IPS-18a (cell line): ENCODE measurements at regions not wholly inside any gene's neighbourhood (a gene's known extent, or its start where the extent isn't known, plus 50 kb on each side); places are given as distances from the start of the nearest gene placed in this dataset.

ENCODE experiments used
- H3K27ac ChIP-seq: one replicate; pipeline ENCODE4 v1.5.1; 2013; ENCODE audit warnings: low read length
- H3K27me3 ChIP-seq: one replicate; pipeline ENCODE4 v1.6.1; 2013; ENCODE audit warnings: mild to moderate bottlenecking, low read length; ENCODE audit not compliant: control insufficient read depth, insufficient read depth
- H3K36me3 ChIP-seq: one replicate; pipeline ENCODE4 v1.6.1; 2013; ENCODE audit warnings: low read depth, low read length; ENCODE audit not compliant: control insufficient read depth
- H3K4me1 ChIP-seq: one replicate; pipeline ENCODE4 v1.6.1; 2013; ENCODE audit warnings: low read depth, low read length; ENCODE audit not compliant: control insufficient read depth
- H3K4me3 ChIP-seq: one replicate; pipeline ENCODE4 v1.5.1; 2013; ENCODE audit warnings: low read length
- H3K9ac ChIP-seq: one replicate; pipeline ENCODE4 v1.6.1; 2013; ENCODE audit warnings: mild to moderate bottlenecking, low read length, moderate library complexity
- H3K9me3 ChIP-seq: one replicate; pipeline ENCODE4 v1.6.1; 2013; ENCODE audit warnings: low read depth, low read length; ENCODE audit not compliant: control insufficient read depth

DNA sequence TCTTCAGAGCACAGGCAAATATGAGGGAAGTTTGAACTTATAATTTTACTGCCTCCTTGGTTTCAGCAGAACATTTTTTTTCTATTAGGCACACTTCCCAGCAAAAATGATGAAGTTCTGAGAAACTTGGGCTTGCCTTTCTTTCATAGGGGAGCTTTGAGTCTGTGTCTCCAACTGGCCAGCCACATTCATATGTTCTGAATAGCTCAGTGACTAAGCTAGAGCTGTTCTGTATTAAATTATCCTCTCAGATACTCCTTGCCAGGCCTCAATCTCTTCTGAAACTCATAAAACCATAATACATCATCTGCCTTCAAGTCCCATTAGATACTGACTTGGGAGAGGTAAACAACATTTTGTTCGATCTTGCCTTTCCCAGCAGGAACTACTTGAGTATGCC is 476.5 kb downstream of the GPAM start:
- no peak overlapping the region for H3K9ac ChIP-seq
- H3K27me3 ChIP-seq: no peaks in the 10 kb centered on the region
- no peak overlapping the region for H3K4me3 ChIP-seq
- H3K9me3 ChIP-seq: no peaks in the 10 kb centered on the region
- H3K36me3 ChIP-seq: no peaks in the 10 kb centered on the region
- H3K4me1 ChIP-seq: no peaks in the 10 kb centered on the region
- H3K27ac ChIP-seq: no peak overlapping the region

DNA sequence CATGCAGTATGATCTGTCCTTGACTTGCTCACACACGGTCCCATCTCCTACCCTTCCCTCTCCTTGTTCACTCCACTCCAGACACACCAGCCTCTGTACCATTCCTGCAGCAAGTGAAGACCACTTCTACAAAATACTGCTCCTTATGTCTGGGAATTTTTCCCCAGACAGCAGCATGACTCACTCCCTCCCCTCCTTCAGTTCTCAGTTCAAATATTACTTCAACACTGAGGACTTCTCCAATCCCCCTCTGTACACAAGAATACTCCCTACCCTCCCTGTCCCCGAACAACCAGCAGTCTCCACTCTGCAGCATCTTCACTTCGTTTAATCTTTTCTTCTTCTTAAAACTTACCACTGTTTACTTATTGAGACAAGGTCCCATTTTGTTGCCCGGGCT is 474.0 kb downstream of the GPAM start:
- Histone ChIP-seq H3K4me1 (no peaks in the 10 kb centered on the region), H3K27ac (no peak overlapping the region), H3K36me3 (no peaks in the 10 kb centered on the region), H3K9ac (no peak overlapping the region), H3K27me3 (no peaks in the 10 kb centered on the region), H3K4me3 (no peak overlapping the region), H3K9me3 (peaks cover 1% of the 10 kb centered on the region)

DNA sequence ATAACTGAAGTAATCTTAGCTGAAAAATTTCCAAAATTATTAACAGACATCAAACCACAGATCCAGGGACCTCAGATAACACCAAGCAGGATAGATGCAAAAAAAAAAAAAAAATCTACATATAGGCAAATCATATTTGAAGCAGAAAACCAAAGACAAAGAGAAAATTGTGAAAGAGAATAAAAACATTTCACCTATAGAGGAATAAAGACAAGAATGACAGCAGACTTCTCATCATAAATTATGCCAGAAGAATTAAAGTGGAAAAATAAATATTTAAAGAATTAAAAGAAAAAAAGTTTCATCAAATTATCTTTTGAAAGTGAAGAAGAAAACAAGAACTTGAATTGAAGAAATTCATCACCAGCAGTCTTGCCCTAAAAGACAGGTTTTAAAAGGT is 467.5 kb downstream of the GPAM start:
- Histone ChIP-seq H3K27me3 (no peaks in the 10 kb centered on the region), H3K27ac (no peak overlapping the region), H3K9me3 (peaks cover 19% of the 10 kb centered on the region), H3K36me3 (no peaks in the 10 kb centered on the region), H3K9ac (no peak overlapping the region), H3K4me3 (no peak overlapping the region), H3K4me1 (no peaks in the 10 kb centered on the region)

DNA sequence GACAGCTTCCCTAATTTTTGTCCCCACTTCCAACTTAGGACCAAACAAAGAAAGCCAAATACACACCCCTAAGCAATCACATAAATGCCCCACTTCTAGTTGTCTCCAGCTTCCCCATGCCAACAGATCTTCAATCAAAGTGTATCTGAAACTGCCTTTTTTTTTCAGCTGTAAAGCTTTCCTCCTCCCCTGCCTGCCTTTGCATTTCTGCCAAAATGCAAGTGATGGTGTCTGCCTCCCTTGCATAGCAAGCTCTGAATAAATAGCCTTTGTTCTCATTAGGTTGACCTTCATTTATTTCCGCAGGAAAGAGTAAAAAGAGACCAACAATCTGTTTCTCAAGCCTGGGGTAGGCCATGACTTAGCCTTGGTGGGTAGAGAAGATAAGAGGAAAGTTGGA is 459.4 kb downstream of the GPAM start:
- Histone ChIP-seq H3K27ac (no peak overlapping the region), H3K9me3 (no peaks in the 10 kb centered on the region), H3K27me3 (no peaks in the 10 kb centered on the region), H3K9ac (no peak overlapping the region), H3K4me3 (peak overlapping the region; percentile 13), H3K36me3 (no peaks in the 10 kb centered on the region), H3K4me1 (peaks cover 31% of the 10 kb centered on the region)

DNA sequence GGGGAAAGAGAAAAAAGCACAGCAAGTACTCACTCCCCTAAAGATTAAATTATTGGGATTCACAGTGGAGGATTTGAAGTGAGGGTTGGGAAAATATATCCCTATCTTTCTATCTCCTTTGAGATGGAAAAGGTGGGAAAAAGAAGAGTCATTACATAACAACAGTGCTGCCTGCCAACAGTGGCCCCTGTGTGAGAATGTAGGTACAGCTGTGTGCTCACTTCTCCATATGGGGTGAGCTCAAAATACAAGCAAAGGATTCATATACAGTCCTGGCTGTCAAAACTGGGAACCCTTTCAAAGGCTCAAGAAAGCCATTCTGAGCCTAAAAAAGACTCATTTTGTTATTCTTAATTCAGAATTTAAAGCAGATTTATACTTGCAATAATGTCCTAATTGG is 458.5 kb downstream of the GPAM start:
- no peak overlapping the region for H3K9ac ChIP-seq
- peak overlapping the region; percentile 13 for H3K4me3 ChIP-seq
- H3K27ac ChIP-seq: no peak overlapping the region
- H3K4me1 ChIP-seq: peaks cover 31% of the 10 kb centered on the region
- H3K27me3 ChIP-seq: no peaks in the 10 kb centered on the region
- H3K9me3 ChIP-seq: no peaks in the 10 kb centered on the region
- no peaks in the 10 kb centered on the region for H3K36me3 ChIP-seq

DNA sequence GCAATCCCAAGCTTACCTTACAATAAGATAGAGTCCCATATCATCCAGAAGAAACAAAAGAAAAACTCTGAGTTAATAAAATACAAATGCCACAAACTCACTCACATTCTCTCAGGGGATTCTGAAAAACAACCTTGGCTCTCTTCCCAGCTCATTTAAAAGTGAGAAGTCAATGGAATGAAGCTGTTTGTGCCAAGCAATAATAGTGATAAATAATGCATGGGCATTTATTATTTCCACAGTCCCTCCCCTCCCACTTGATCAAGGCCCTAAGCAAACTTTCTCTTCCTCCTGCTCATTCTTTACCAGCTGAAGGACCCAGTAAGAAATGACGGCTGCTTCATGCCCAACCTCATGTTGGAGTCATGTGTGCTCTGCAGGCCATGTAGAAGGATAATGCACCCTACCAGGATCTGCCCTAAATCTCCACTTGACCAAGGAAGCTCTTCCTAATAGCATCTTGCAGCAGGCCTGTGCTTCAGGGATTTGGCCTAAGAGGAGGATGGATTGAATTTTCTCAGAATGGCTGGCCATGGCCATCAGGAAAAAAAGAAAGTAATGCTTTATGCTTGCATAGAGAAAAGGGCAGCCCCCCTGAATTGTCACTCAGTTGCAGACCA is 451.3 kb downstream of the GPAM start:
- Histone ChIP-seq H3K9ac (no peak overlapping the region), H3K9me3 (no peaks in the 10 kb centered on the region), H3K27me3 (no peaks in the 10 kb centered on the region), H3K4me1 (no peaks in the 10 kb centered on the region), H3K36me3 (no peaks in the 10 kb centered on the region), H3K4me3 (no peak overlapping the region), H3K27ac (no peak overlapping the region)

DNA sequence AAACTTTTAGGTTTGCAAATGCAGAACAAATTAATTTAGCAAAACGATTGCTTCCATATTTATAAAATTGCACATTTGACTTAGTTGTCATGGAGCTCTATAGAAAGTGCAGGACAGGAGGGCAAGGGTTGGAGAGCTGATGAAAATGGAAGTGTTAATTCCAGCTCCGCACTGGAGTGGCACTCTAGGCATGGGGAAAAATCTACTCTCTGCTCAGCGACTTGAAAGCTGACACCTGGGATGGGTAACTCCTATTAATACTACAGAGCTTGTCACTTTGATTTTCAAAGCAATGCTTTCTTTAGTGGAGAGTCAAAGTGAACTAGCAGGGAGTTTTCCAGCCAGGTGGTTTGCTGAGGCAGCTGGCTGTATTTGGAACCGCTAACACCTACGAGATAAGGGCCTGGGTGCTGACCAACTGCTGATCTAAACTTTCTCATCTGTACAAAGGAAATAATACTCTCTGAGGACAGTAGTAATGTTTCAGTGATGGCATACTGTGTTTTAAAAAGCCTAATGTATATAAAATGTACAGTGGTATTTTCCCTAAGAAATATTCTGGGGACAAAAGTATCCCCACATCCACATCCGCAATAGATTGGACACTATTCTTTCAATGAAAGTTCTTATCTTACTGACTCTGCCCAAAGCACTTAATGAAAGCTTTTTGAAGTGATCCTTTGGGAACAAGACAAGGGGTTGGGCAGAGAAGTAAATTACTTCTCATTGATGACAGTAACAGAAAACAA is 444.3 kb downstream of the GPAM start:
- Histone ChIP-seq H3K9me3 (no peaks in the 10 kb centered on the region), H3K27me3 (no peaks in the 10 kb centered on the region), H3K4me1 (no peaks in the 10 kb centered on the region), H3K36me3 (no peaks in the 10 kb centered on the region), H3K4me3 (no peak overlapping the region), H3K9ac (no peak overlapping the region), H3K27ac (no peak overlapping the region)

DNA sequence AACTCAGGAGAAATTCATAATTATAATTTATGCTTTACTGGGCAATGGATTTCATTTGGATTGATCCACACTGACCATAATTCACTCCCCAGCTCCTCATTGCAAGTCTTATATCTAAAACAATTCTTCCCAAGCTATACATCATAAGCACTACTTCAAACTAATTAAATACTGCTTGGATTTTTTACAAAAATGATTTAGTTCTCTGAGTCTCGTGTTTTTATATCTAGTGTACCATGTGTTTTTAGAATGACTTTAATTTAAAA is 443.8 kb downstream of the GPAM start:
- H3K4me1 ChIP-seq: no peaks in the 10 kb centered on the region
- no peaks in the 10 kb centered on the region for H3K27me3 ChIP-seq
- H3K36me3 ChIP-seq: no peaks in the 10 kb centered on the region
- no peak overlapping the region for H3K9ac ChIP-seq
- H3K27ac ChIP-seq: no peak overlapping the region
- H3K9me3 ChIP-seq: no peaks in the 10 kb centered on the region
- no peak overlapping the region for H3K4me3 ChIP-seq

DNA sequence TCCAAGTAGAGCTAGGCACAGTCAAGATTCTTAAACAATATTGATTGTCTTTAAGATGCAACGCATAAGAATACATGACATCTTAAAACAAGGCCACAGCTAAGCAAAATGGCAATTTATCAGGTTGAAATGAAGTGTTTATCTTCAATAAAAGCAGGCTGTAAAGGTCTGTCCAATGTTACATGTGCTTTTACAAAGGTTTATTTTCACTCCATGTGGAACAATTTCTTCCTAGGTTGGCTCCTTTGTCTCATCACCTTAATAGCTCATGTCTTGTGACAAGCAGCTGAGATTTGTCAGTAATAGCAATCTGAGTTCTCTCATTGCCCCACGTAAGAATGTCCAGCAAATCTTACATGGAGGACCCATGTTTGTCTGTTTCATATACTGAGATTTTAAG is 437.6 kb downstream of the GPAM start:
- H3K9ac ChIP-seq: no peak overlapping the region
- no peaks in the 10 kb centered on the region for H3K27me3 ChIP-seq
- no peak overlapping the region for H3K27ac ChIP-seq
- no peaks in the 10 kb centered on the region for H3K9me3 ChIP-seq
- no peaks in the 10 kb centered on the region for H3K4me1 ChIP-seq
- no peaks in the 10 kb centered on the region for H3K36me3 ChIP-seq
- H3K4me3 ChIP-seq: no peak overlapping the region

DNA sequence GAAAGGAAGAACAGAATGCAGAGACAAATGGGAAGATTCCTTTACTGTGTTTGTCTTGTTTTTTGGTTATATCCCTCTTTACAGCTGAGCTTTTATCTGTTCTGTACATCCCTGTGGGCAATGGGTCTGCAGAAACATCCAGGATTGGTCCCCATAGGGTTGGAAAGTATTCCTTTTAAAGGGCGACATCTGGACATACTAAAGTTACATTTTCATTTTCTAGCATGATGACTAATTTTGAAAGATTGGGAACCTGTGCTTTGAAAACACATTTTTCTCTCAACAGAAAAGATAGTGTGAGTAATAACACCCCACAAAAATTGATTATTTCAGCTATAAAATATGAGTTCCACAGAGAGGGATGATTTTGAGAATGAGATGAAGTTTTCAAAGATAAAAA is 435.8 kb downstream of the GPAM start:
- H3K36me3 ChIP-seq: no peaks in the 10 kb centered on the region
- H3K4me1 ChIP-seq: no peaks in the 10 kb centered on the region
- H3K27me3 ChIP-seq: no peaks in the 10 kb centered on the region
- no peak overlapping the region for H3K27ac ChIP-seq
- no peak overlapping the region for H3K4me3 ChIP-seq
- no peaks in the 10 kb centered on the region for H3K9me3 ChIP-seq
- no peak overlapping the region for H3K9ac ChIP-seq

DNA sequence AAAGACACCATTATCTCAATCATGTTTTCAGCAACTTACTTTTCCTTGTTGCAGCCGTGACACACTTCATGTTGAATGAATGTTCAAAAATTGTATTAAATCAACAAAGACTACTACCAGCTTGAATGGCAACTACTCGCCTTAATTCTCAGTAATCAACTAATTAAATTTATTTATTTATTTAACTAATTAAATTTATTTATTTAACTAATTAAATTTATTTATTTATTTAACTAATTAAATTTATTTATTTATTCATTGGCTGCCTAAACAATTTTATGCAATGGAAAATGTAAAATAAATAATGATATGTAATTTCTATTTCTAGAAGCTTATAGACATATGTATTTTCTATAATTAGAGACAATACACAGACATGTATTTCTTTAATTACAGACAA is 435.4 kb downstream of the GPAM start:
- Histone ChIP-seq H3K9ac (no peak overlapping the region), H3K27ac (no peak overlapping the region), H3K27me3 (no peaks in the 10 kb centered on the region), H3K4me3 (no peak overlapping the region), H3K4me1 (no peaks in the 10 kb centered on the region), H3K9me3 (no peaks in the 10 kb centered on the region), H3K36me3 (no peaks in the 10 kb centered on the region)

DNA sequence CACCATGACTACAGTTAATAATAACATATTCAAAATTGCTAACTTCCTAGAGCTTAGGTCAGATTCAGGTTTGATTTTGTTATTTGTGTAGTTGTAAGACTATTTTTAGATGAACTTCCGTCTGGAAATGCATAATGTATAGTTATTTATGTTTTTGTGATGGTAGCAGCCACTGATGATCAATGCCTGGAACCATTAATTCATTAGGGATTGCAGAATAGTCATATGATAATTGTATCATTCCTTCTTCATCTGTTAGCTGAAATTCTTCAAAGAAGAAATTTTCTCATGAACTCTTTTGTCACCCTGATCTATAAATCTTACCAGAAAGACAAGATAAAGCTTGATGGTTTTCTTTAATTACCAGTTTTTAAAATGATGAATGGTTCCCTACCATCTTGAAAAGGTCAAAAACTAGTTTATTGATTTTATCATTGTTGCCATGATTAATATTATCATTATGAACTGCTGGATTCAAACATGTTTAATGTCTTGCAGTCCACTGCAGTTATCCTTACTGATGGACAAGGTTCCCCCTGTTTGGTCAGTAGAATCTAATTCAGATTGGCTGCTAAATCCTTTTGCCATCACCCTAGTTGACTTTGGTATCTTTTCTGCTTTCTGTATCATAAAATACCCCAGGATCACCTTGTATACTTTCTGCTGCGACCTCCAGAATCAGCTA is 433.3 kb downstream of the GPAM start:
- Histone ChIP-seq H3K9me3 (no peaks in the 10 kb centered on the region), H3K4me3 (no peak overlapping the region), H3K27me3 (no peaks in the 10 kb centered on the region), H3K4me1 (no peaks in the 10 kb centered on the region), H3K9ac (no peak overlapping the region), H3K36me3 (no peaks in the 10 kb centered on the region), H3K27ac (no peak overlapping the region)
